Lung microvascular endothelial cell (primary cell): ENCODE measurements at regions not wholly inside any gene's neighbourhood (a gene's known extent, or its start where the extent isn't known, plus 50 kb on each side); places are given as distances from the start of the nearest gene placed in this dataset.
"Not testable (repeated sequence)": the region's sequence is repeated elsewhere in the genome, so short reads cannot be mapped to it uniquely, and the experiment has no call there.

Experiments used
- DNase-seq, 2 donors: peaks; one replicate each; pipeline versions ENCODE4 v3.0.0 to v3.0.0-alpha.2; 2010; ENCODE audit warnings: low read depth in 2 of 2

GRCh38 chr20:47990507-47991150, 205.3 kb upstream of the SULF2 start:
- DNase-seq: no peak

- DNase-seq: no peak
These were observed 204.7 kb upstream of the SULF2 start for GRCh38 chr20:47989957-47990356.

- no peak for DNase-seq
These were observed 203.4 kb upstream of the SULF2 start for GRCh38 chr20:47988676-47989075.

GRCh38 chr20:47985092-47985850, 200.0 kb upstream of the SULF2 start:
- peak in 1 of 2 donors; percentile 72 for DNase-seq

GRCh38 chr20:47984437-47984836, 199.2 kb upstream of the SULF2 start:
- DNase-seq: no peak

- DNase-seq: not testable (repeated sequence)
These were observed 198.4 kb upstream of the SULF2 start for GRCh38 chr20:47983642-47984041.

GRCh38 chr20:47982574-47983360, 197.5 kb upstream of the SULF2 start:
- DNase-seq: no peak

GRCh38 chr20:47981222-47981621, 195.9 kb upstream of the SULF2 start:
- DNase-seq: peak; percentile 23 to 88

- peak in 1 of 2 donors; percentile 98 for DNase-seq
These were observed 195.3 kb upstream of the SULF2 start for GRCh38 chr20:47980336-47981177.

- not testable (repeated sequence) for DNase-seq
These were observed 194.2 kb upstream of the SULF2 start for GRCh38 chr20:47979361-47980095.

GRCh38 chr20:47978428-47979120, 193.3 kb upstream of the SULF2 start:
- DNase-seq: not testable (repeated sequence)

GRCh38 chr20:47977789-47978252, 192.5 kb upstream of the SULF2 start:
- peak in 1 of 2 donors; percentile 20 for DNase-seq

- not testable (repeated sequence) for DNase-seq
These were observed 191.9 kb upstream of the SULF2 start for GRCh38 chr20:47977017-47977788.

GRCh38 chr20:47974234-47974878, 189.1 kb upstream of the SULF2 start:
- DNase-seq: no peak

- peak; percentile 74 to 82 for DNase-seq
These were observed 188.4 kb upstream of the SULF2 start for GRCh38 chr20:47973519-47974233.

GRCh38 chr20:47972916-47973309, 187.6 kb upstream of the SULF2 start:
- no peak for DNase-seq

GRCh38 chr20:47972297-47972915, 187.1 kb upstream of the SULF2 start:
- peak; percentile 66 to 88 for DNase-seq
